Adrenal gland (tissue), 5 donors: ENCODE measurements at regions not wholly inside any gene's neighbourhood (a gene's known extent, or its start where the extent isn't known, plus 50 kb on each side); places are given as distances from the start of the nearest gene placed in this dataset.

Source experiments
- POLR2A ChIP-seq, 2 donors: fragments of 450-650 bp; IDR thresholded peaks; one replicate each; pipeline ENCODE4 v1.6.1; 2017; ENCODE audit warnings: antibody characterized with exemption in 2 of 2, mild to moderate bottlenecking in 2 of 2, moderate library complexity in 1 of 2
- TF ChIP-seq, protein P1 (sequence below), 6 experiments: fragments of 450-650 bp in 4 of 6; fragments of 200-600 bp in 2 of 6; sonication (generic) in 1 of 6; IDR thresholded peaks; 1 replicate in 5 of 6; 2 replicates in 1 of 6; pipeline versions ENCODE4 v1.5.1 to v1.8.0; 2016 to 2021; ENCODE audit warnings: antibody characterized with exemption in 6 of 6, mild to moderate bottlenecking in 2 of 6, moderate library complexity in 1 of 6
- donor health status: DM: no; HTN: no; CAD: no.

DNA sequence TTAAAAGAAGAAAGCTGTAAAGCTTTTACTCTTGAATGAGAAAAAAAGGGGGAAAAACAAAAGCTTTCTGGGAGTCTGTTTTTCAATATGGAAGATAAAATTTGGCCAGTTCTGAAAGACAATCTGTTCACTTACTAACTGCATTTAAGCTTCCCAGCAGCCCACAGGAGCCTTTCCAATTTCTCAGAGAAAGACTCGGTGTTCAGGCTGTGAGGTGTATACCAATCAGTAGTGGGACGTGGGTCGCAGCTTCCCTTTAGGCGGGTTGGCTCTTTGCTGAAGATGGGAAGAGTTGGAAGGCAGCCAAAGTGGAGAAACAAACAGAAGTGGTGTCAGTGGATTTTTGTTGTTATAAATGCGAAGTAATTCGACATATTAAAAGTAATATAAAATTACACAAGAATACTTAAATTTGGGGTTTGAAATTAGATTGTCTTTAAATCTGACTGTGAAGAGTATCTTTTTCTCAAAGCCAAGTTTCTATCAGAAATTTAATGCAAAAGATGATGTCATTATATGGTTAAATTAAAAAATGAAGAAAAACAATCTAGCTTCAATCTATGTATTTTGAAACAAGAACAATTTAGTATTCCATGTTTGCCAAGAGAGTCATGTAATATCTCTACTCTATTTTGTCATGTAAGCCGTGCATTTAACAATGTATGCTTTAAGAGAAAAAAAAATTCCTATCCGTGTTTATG, 590.2 kb upstream of the ATXN7L3B start:
- TF ChIP-seq, protein P1, sequence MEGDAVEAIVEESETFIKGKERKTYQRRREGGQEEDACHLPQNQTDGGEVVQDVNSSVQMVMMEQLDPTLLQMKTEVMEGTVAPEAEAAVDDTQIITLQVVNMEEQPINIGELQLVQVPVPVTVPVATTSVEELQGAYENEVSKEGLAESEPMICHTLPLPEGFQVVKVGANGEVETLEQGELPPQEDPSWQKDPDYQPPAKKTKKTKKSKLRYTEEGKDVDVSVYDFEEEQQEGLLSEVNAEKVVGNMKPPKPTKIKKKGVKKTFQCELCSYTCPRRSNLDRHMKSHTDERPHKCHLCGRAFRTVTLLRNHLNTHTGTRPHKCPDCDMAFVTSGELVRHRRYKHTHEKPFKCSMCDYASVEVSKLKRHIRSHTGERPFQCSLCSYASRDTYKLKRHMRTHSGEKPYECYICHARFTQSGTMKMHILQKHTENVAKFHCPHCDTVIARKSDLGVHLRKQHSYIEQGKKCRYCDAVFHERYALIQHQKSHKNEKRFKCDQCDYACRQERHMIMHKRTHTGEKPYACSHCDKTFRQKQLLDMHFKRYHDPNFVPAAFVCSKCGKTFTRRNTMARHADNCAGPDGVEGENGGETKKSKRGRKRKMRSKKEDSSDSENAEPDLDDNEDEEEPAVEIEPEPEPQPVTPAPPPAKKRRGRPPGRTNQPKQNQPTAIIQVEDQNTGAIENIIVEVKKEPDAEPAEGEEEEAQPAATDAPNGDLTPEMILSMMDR (IDR thresholded peaks at IDR 0.05) = no peak
- no peak for TF ChIP-seq POLR2A (IDR thresholded peaks at IDR 0.05)
